RWPE2 (cell line): ENCODE measurements at regions not wholly inside any gene's neighbourhood (a gene's known extent, or its start where the extent isn't known, plus 50 kb on each side); places are given as distances from the start of the nearest gene placed in this dataset.

Source experiments
- ATAC-seq: fragments of 200-7000 bp; cut with Tn5 transposase; 3 replicates; pipeline ENCODE4 v1.9.1; 2021; ENCODE audit warnings: low read depth
- DNase-seq: peaks from one replicate; pipeline ENCODE4 v3.0.0-alpha.2; 2020; ENCODE audit warnings: low spot score
- H3K27ac ChIP-seq: fragments of 450-650 bp; 2 replicates; pipeline ENCODE4 v1.5.1; 2017; ENCODE audit warnings: mild to moderate bottlenecking; ENCODE audit not compliant: poor library complexity, severe bottlenecking
- H3K27me3 ChIP-seq: fragments of 250-450 bp; sonication (Bioruptor Pico); 2 replicates; pipeline ENCODE4 v1.5.1; 2021; ENCODE audit warnings: mild to moderate bottlenecking, moderate library complexity; ENCODE audit not compliant: insufficient read depth, poor library complexity, severe bottlenecking
- H3K36me3 ChIP-seq: fragments of 250-450 bp; sonication (Bioruptor Pico); 2 replicates; pipeline ENCODE4 v1.5.1; 2020; ENCODE audit warnings: low read depth, mild to moderate bottlenecking, moderate library complexity
- H3K4me1 ChIP-seq: fragments of 250-450 bp; sonication (Bioruptor Pico); 2 replicates; pipeline ENCODE4 v1.5.1; 2021; ENCODE audit warnings: mild to moderate bottlenecking, moderate library complexity; ENCODE audit not compliant: insufficient read depth, poor library complexity, severe bottlenecking
- H3K4me3 ChIP-seq: fragments of 250-450 bp; sonication (Bioruptor Pico); 2 replicates; pipeline ENCODE4 v1.5.1; 2021; ENCODE audit warnings: mild to moderate bottlenecking, moderate library complexity; ENCODE audit not compliant: severe bottlenecking
- H3K9me3 ChIP-seq: fragments of 250-450 bp; sonication (Bioruptor Pico); 2 replicates; pipeline ENCODE4 v1.5.1; 2021; ENCODE audit warnings: mild to moderate bottlenecking, moderate library complexity; ENCODE audit not compliant: severe bottlenecking
- TF ChIP-seq, protein P1 (sequence below): fragments of 450-650 bp; IDR thresholded peaks from one replicate; pipeline ENCODE4 v1.5.1; 2017; ENCODE audit warnings: mild to moderate bottlenecking, moderate library complexity; ENCODE audit not compliant: poor library complexity, severe bottlenecking

DNA sequence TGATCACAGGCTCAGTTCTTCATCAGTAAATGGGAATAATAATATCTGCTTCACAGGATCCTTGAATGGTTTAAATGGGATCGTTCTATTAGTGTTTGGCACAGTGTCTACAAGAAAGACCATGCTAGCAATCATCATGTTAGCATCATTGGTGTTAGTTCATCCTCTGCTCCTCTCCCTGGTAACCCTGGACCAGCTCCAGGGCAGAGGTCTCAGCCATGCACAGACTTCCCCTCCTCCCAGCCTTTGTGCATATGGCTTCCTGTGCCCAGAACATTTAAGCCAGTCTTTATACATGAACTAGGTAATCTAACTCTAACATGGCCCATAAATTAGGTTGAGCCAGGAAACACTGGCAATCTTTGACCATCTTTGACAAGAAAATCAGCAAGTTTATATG, 180.2 kb downstream of the EPM2A start:
- Histone ChIP-seq H3K4me3 (no peak overlapping the region), H3K9me3 (no peaks in the 10 kb centered on the region), H3K27me3 (no peaks in the 10 kb centered on the region), H3K4me1 (no peaks in the 10 kb centered on the region), H3K27ac (no peak overlapping the region), H3K36me3 (no peaks in the 10 kb centered on the region)
- DNase-seq (no peak), ATAC-seq (no peak)
- TF ChIP-seq, protein P1, sequence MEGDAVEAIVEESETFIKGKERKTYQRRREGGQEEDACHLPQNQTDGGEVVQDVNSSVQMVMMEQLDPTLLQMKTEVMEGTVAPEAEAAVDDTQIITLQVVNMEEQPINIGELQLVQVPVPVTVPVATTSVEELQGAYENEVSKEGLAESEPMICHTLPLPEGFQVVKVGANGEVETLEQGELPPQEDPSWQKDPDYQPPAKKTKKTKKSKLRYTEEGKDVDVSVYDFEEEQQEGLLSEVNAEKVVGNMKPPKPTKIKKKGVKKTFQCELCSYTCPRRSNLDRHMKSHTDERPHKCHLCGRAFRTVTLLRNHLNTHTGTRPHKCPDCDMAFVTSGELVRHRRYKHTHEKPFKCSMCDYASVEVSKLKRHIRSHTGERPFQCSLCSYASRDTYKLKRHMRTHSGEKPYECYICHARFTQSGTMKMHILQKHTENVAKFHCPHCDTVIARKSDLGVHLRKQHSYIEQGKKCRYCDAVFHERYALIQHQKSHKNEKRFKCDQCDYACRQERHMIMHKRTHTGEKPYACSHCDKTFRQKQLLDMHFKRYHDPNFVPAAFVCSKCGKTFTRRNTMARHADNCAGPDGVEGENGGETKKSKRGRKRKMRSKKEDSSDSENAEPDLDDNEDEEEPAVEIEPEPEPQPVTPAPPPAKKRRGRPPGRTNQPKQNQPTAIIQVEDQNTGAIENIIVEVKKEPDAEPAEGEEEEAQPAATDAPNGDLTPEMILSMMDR = no peak

DNA sequence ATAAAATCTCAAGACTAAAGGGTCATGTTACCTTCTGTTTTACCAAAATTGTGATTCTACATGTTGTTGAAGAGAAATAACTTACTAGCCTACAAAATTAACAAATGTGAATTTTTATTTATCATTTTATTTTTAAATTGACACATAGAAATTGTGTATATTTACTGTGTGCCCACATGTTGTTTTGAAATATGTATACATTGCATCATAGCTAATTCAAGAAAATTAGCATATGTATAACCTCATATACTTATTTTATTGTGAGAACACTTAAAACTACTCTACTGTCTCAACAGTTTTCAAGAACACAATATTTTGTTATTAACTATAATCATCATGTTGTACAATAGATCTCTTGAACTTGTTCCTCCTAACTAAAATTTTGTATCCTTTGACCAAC, 177.8 kb downstream of the EPM2A start:
- H3K27ac ChIP-seq = no peak overlapping the region
- H3K4me1 ChIP-seq = peaks cover 9% of the 10 kb centered on the region
- H3K4me3 ChIP-seq = no peak overlapping the region
- DNase-seq (no peak), ATAC-seq (no peak)
- no peaks in the 10 kb centered on the region for H3K27me3 ChIP-seq
- H3K9me3 ChIP-seq = no peaks in the 10 kb centered on the region
- H3K36me3 ChIP-seq = no peaks in the 10 kb centered on the region
- TF ChIP-seq, protein P1 = no peak

DNA sequence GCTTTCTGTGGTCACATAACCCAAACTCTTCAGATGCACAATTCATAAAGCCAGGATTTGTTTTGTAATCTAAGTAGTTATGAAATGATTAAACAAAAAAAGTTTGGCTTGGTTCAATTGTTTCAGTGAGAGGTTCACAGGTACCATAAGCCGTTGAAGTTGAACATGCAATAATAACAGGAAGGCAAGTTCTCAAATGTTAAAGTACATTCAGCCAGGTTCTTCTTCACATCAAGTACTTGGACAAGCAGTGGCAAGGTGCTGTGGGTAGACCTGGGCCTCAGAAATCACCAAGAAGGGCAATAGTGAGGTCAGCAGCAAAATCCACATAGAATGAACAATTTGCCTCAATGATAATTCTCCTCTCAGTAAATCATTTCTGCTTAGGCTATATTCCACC, 175.5 kb downstream of the EPM2A start:
- Histone ChIP-seq H3K4me3 (no peak overlapping the region), H3K4me1 (peaks cover 9% of the 10 kb centered on the region), H3K9me3 (no peaks in the 10 kb centered on the region), H3K27me3 (no peaks in the 10 kb centered on the region), H3K36me3 (no peaks in the 10 kb centered on the region), H3K27ac (no peak overlapping the region)
- ATAC-seq (no peak), DNase-seq (no peak)
- TF ChIP-seq, protein P1 = no peak

DNA sequence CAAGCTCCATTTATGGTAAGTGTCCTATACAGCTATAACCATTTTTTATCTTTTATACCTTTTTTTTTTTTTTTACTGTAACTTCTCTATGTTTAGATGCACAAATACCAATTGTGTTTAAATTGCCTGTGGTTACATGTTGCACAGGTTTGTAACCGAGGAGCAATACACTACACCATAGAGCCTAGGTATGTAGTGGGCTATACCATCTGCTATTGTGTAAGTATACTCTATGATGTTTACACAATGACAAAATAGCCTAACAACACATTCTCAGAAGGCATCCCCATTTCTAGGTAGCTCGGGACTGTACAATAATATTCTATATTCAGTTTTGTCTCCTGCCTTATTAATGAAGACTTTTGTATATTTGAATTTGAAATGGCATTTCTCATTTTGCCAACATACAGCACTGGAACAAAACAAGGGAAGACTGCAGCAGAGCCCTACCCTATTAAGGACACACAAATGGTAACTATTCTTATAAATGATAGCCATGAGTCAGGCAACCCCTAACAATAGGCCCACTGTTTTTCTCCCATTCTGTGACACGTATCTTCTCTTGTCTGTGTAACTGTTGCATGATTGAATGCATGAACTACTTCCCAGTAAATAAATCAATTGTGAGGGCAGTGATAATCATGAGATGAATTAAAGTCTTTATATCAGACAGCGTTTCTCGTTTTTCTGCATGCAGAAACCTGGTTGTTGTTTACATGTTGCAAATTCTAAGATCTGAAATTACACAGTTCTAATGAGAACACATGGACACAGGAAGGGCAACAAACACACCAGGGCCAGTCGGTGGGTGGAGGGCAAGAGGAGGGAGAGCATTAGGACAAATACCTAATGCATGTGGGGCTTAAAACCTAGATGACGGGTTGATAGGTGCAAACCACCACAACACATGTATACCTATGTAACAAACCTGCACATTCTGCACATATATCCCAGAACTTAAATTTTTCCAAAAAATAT, 173.9 kb downstream of the EPM2A start:
- H3K36me3 ChIP-seq = no peaks in the 10 kb centered on the region
- no peak overlapping the region for H3K4me3 ChIP-seq
- H3K4me1 ChIP-seq = peaks cover 9% of the 10 kb centered on the region
- DNase-seq (no peak), ATAC-seq (peak; percentile 65)
- TF ChIP-seq, protein P1 = no peak
- H3K27ac ChIP-seq = no peak overlapping the region
- no peaks in the 10 kb centered on the region for H3K27me3 ChIP-seq
- H3K9me3 ChIP-seq = no peaks in the 10 kb centered on the region
